Testis (tissue), 2 donors: ENCODE measurements at regions not wholly inside any gene's neighbourhood (a gene's known extent, or its start where the extent isn't known, plus 50 kb on each side); places are given as distances from the start of the nearest gene placed in this dataset.

Experiments
- DNase-seq: peaks from one replicate; pipeline ENCODE4 v3.0.0-alpha.2; 2019
- H3K27ac ChIP-seq, 2 donors: fragments of 200-600 bp; sonication (generic); one replicate each; pipeline ENCODE4 v1.5.1; 2019
- H3K27me3 ChIP-seq: fragments of 200-600 bp; sonication (generic); one replicate; pipeline ENCODE4 v1.5.1; 2019
- H3K36me3 ChIP-seq: fragments of 200-600 bp; sonication (generic); one replicate; pipeline ENCODE4 v1.5.1; 2017; ENCODE audit warnings: low read depth; ENCODE audit errors: missing control alignments
- H3K4me1 ChIP-seq: fragments of 200-600 bp; sonication (generic); one replicate; pipeline ENCODE4 v1.5.1; 2019
- H3K4me3 ChIP-seq, 2 donors: fragments of 200-600 bp; sonication (generic); one replicate each; pipeline ENCODE4 v1.5.1; 2017 to 2019
- H3K9me3 ChIP-seq: fragments of 200-600 bp; sonication (generic); one replicate; pipeline ENCODE4 v1.5.1; 2017
- POLR2A ChIP-seq: fragments of 450-650 bp; IDR thresholded peaks from one replicate; pipeline ENCODE4 v1.6.1; 2017; ENCODE audit warnings: antibody characterized with exemption, mild to moderate bottlenecking, moderate library complexity
- WGBS, 2 donors: methylation state at CpG; one replicate each; pipeline ENCODE4 v1.1.5; 2018; 5-methylcytosine and 5-hydroxymethylcytosine counted together
- intact Hi-C: fragments of 100-400 bp; cut with DNase I; formaldehyde crosslinking; loops from one replicate; pipeline ENCODE4 v1.15.1; 2023; ENCODE audit warnings: low total_unique reads
- TF ChIP-seq, protein P1 (sequence below), 3 experiments: fragments of 450-650 bp in 2 of 3; fragments of 200-600 bp in 1 of 3; sonication (generic) in 1 of 3; IDR thresholded peaks; one replicate each; pipeline ENCODE4 v1.5.1; 2016 to 2019; ENCODE audit warnings: antibody characterized with exemption in 3 of 3, mild to moderate bottlenecking in 2 of 3, moderate library complexity in 1 of 3

- WGBS, 2 donors = 92 to 93% methylated on average over 9 of the region's 9 CpGs
- Histone ChIP-seq H3K4me3 (no peak overlapping the region), H3K4me1 (no peaks in the 10 kb centered on the region), H3K9me3 (no peaks in the 10 kb centered on the region), H3K27ac (no peak overlapping the region), H3K36me3 (no peaks in the 10 kb centered on the region), H3K27me3 (no peaks in the 10 kb centered on the region)
- intact Hi-C loops = no loop called here
- no peak for DNase-seq
- TF ChIP-seq, protein P1, sequence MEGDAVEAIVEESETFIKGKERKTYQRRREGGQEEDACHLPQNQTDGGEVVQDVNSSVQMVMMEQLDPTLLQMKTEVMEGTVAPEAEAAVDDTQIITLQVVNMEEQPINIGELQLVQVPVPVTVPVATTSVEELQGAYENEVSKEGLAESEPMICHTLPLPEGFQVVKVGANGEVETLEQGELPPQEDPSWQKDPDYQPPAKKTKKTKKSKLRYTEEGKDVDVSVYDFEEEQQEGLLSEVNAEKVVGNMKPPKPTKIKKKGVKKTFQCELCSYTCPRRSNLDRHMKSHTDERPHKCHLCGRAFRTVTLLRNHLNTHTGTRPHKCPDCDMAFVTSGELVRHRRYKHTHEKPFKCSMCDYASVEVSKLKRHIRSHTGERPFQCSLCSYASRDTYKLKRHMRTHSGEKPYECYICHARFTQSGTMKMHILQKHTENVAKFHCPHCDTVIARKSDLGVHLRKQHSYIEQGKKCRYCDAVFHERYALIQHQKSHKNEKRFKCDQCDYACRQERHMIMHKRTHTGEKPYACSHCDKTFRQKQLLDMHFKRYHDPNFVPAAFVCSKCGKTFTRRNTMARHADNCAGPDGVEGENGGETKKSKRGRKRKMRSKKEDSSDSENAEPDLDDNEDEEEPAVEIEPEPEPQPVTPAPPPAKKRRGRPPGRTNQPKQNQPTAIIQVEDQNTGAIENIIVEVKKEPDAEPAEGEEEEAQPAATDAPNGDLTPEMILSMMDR (IDR thresholded peaks at IDR 0.05) = no peak
- TF ChIP-seq POLR2A = no peak
These were observed 1180.8 kb downstream of the FSTL5 start for GRCh38 chr4:160983035-160983434.

DNA sequence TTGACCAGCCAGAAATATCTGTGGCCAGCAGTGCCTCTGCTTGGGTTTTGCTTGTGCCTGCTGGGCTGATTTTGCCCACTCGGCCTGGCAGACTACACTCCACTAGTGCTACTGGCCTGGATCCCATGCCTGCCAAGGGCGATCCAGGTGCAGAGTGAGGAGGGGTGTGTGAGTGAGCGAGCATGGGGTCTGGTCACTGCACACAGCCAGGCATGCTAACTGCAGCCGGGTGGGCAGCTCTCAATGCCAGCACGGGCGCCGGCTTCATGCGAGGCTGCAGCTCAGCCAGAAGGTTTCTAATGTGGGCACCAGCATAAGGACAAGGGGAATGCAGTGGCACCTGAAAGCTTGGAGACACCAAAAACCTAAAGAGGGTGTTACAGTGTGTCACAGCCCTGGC, 1161.4 kb downstream of the FSTL5 start:
- H3K4me3 ChIP-seq = no peak overlapping the region
- no peaks in the 10 kb centered on the region for H3K4me1 ChIP-seq
- 88 to 89% methylated on average over 7 to 8 of the region's 8 CpGs for WGBS, 2 donors
- no peaks in the 10 kb centered on the region for H3K36me3 ChIP-seq
- no peak for TF ChIP-seq POLR2A
- no peaks in the 10 kb centered on the region for H3K9me3 ChIP-seq
- no peaks in the 10 kb centered on the region for H3K27me3 ChIP-seq
- no peak for DNase-seq
- intact Hi-C loops = no loop called here
- no peak overlapping the region for H3K27ac ChIP-seq

- H3K27ac ChIP-seq = no peak overlapping the region
- H3K9me3 ChIP-seq = no peaks in the 10 kb centered on the region
- no peak for DNase-seq
- H3K4me1 ChIP-seq = no peaks in the 10 kb centered on the region
- no peak for TF ChIP-seq POLR2A
- TF ChIP-seq, protein P1 (IDR thresholded peaks at IDR 0.05) = no peak
- WGBS, 2 donors = 59 to 86% methylated on average over 5 to 16 of the region's 16 CpGs
- H3K4me3 ChIP-seq = no peak overlapping the region
- no peaks in the 10 kb centered on the region for H3K27me3 ChIP-seq
- intact Hi-C loops = no loop called here
- no peaks in the 10 kb centered on the region for H3K36me3 ChIP-seq
These were observed 1160.3 kb downstream of the FSTL5 start for GRCh38 chr4:161003418-161004057.

DNA sequence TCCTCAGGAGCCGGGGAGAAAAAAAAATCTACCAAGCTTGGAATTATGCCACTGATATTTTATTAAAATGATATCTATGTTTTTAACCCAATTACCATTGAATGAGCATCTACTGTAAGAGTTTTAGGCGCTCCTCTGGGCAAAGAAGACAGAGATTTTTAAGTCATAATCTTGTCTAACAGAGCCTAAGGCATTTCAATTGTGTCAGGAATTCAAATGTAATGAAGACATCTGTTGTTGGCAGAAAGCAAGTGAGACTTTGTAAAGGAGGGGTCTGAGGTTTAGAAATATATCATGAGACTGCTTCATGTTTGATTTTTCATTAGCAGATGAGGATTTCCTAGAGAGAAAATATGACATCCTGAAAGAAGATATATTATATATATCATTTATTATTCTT, 1158.1 kb downstream of the FSTL5 start:
- H3K27me3 ChIP-seq = no peaks in the 10 kb centered on the region
- no peak overlapping the region for H3K4me3 ChIP-seq
- H3K9me3 ChIP-seq = no peaks in the 10 kb centered on the region
- no peak for TF ChIP-seq POLR2A
- TF ChIP-seq, protein P1 (IDR thresholded peaks at IDR 0.05) = no peak
- no peaks in the 10 kb centered on the region for H3K4me1 ChIP-seq
- no peaks in the 10 kb centered on the region for H3K36me3 ChIP-seq
- 35 to 76% methylated on average over 2 of the region's 2 CpGs for WGBS, 2 donors
- DNase-seq = no peak
- H3K27ac ChIP-seq = no peak overlapping the region
- intact Hi-C loops = no loop called here

DNA sequence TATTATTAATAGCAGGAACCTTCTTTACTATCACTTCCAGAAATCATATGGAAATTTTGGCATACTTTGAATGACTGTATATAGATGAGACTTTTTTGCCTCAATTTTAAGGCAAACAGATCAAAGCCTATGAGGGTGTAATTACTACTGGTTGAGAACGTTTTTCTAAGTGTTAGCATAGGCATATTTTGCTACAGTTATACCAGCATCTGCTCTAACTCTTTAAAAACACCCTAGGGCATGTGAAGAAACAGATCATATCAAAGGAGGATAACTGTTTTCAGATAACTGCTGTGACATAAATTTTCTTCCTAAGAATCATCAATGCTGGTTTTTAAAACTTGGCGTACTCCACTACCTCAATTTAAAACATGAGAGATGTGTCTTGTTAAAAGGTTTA, 1155.3 kb downstream of the FSTL5 start:
- no peak overlapping the region for H3K4me3 ChIP-seq

More for the DNA sequence above, 1155.3 kb downstream of the FSTL5 start:
- Histone ChIP-seq H3K4me1 (no peaks in the 10 kb centered on the region), H3K27me3 (no peaks in the 10 kb centered on the region), H3K27ac (no peak overlapping the region), H3K36me3 (no peaks in the 10 kb centered on the region), H3K9me3 (no peaks in the 10 kb centered on the region)
- TF ChIP-seq POLR2A = no peak
- TF ChIP-seq, protein P1 (IDR thresholded peaks at IDR 0.05) = no peak
- DNase-seq = no peak
- intact Hi-C loops = no loop called here
- WGBS, 2 donors = 61 to 63% methylated on average over 2 of the region's 2 CpGs
